ENCODE measurements at regions not wholly inside any gene's neighbourhood (a gene's known extent, or its start where the extent isn't known, plus 50 kb on each side); places are given as distances from the start of the nearest gene placed in this dataset.
"Not testable (repeated sequence)": the region's sequence is repeated elsewhere in the genome, so short reads cannot be mapped to it uniquely, and the experiment has no call there.

DNA sequence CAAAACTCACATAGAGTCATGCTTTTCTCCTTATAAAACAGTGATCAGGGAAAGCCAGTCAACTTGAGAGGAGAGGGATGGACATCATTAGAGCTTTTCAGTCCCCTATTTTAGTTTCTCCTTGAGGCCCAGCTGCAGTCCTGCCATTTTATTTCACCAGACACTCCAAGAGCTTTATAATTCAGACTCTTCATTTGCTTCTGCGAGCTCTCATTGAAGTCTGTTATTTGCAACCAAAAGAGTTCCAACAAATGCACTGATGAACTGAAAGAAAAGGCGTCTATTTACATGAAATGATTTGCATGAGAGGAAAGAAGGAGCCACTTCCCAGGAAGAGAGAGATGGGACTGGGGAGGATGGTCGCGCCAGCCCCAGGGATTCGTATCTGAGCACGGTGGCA lies 86.8 kb downstream of the NDUFA12 start:
- Mint-ChIP-seq H3K27me3 (peaks cover 8% of the 10 kb centered on the region), H3K27ac (ENCODE audit: low read depth) (no peak overlapping the region), H3K4me3 (no peak overlapping the region), H3K9me3 (no peaks in the 10 kb centered on the region), H3K4me1 (no peaks in the 10 kb centered on the region), H3K36me3 (ENCODE audit: insufficient read depth) (no peaks in the 10 kb centered on the region)
- no peak for ATAC-seq (replicated peaks; ENCODE audit: extremely low read depth, poor library complexity, severe bottlenecking)
- no peak for DNase-seq (ENCODE audit: low spot score in 2 of 2)

- Mint-ChIP-seq H3K27ac (ENCODE audit: low read depth) (no peak overlapping the region), H3K4me3 (no peak overlapping the region), H3K27me3 (peaks cover 14% of the 10 kb centered on the region), H3K9me3 (no peaks in the 10 kb centered on the region), H3K4me1 (no peaks in the 10 kb centered on the region), H3K36me3 (ENCODE audit: insufficient read depth) (no peaks in the 10 kb centered on the region)
- DNase-seq (ENCODE audit: low spot score in 2 of 2) = no peak
- ATAC-seq (replicated peaks; ENCODE audit: extremely low read depth, poor library complexity, severe bottlenecking) = no peak
Observed at GRCh38 chr12:94909663-94910062, 93.8 kb downstream of the NDUFA12 start.

- ATAC-seq (replicated peaks; ENCODE audit: extremely low read depth, poor library complexity, severe bottlenecking); DNase-seq (ENCODE audit: low spot score in 2 of 2); H3K4me1 Mint-ChIP-seq: not testable (repeated sequence)
Observed at GRCh38 chr12:94905749-94906148, 97.7 kb downstream of the NDUFA12 start.

DNA sequence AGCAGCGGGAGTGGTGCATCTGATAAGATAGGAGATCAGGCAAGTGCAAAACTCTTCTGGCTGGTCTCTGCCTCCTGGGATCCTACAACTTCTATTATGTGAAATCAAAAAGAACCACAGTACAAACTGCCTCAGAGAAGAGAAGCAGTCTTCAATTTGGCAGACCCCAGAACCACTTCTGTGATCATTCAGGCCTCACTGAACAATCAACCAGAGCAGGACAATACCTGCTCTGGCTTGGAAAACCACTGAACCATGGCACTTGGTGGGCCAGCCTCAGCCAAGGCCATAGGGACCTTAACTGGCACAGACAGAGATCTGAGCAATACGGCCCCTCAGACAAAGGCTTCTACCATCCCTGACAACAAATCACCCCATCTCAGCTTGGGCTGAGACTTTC lies 103.0 kb downstream of the NDUFA12 start:
- no peak for ATAC-seq (replicated peaks; ENCODE audit: extremely low read depth, poor library complexity, severe bottlenecking)
- no peak for DNase-seq (ENCODE audit: low spot score in 2 of 2)
- no peaks in the 10 kb centered on the region for H3K4me1 Mint-ChIP-seq
- no peaks in the 10 kb centered on the region for H3K9me3 Mint-ChIP-seq
- no peaks in the 10 kb centered on the region for H3K27me3 Mint-ChIP-seq
- no peaks in the 10 kb centered on the region for H3K36me3 Mint-ChIP-seq (ENCODE audit: insufficient read depth)
- H3K27ac Mint-ChIP-seq (ENCODE audit: low read depth) = no peak overlapping the region
- no peak overlapping the region for H3K4me3 Mint-ChIP-seq

More at GRCh38 chr12:94905749-94906148, 97.7 kb downstream of the NDUFA12 start:
- H3K27me3 Mint-ChIP-seq = peaks cover 14% of the 10 kb centered on the region
- H3K9me3 Mint-ChIP-seq; H3K27ac Mint-ChIP-seq (ENCODE audit: low read depth); H3K4me3 Mint-ChIP-seq; H3K36me3 Mint-ChIP-seq (ENCODE audit: insufficient read depth): not testable (repeated sequence)

GRCh38 chr12:94898388-94898787 lies 105.1 kb downstream of the NDUFA12 start:
- Mint-ChIP-seq H3K27me3 (peaks cover 8% of the 10 kb centered on the region), H3K4me3 (no peak overlapping the region), H3K4me1 (no peaks in the 10 kb centered on the region), H3K27ac (ENCODE audit: low read depth) (no peak overlapping the region), H3K9me3 (no peaks in the 10 kb centered on the region), H3K36me3 (ENCODE audit: insufficient read depth) (no peaks in the 10 kb centered on the region)
- no peak for DNase-seq (ENCODE audit: low spot score in 2 of 2)
- ATAC-seq (replicated peaks; ENCODE audit: extremely low read depth, poor library complexity, severe bottlenecking) = no peak

- no peak for ATAC-seq (replicated peaks; ENCODE audit: extremely low read depth, poor library complexity, severe bottlenecking)
- Mint-ChIP-seq H3K27me3 (peaks cover 50% of the 10 kb centered on the region), H3K36me3 (ENCODE audit: insufficient read depth) (no peaks in the 10 kb centered on the region), H3K4me3 (no peak overlapping the region), H3K9me3 (no peaks in the 10 kb centered on the region), H3K4me1 (no peaks in the 10 kb centered on the region), H3K27ac (ENCODE audit: low read depth) (no peak overlapping the region)
- DNase-seq (ENCODE audit: low spot score in 2 of 2) = no peak
Observed at GRCh38 chr12:94892544-94893267, 110.8 kb downstream of the NDUFA12 start.

GRCh38 chr12:94889445-94890210 lies 113.9 kb downstream of the NDUFA12 start:
- DNase-seq (ENCODE audit: low spot score in 2 of 2) = no peak
- Mint-ChIP-seq H3K4me3 (no peak overlapping the region), H3K36me3 (ENCODE audit: insufficient read depth) (no peaks in the 10 kb centered on the region), H3K4me1 (no peaks in the 10 kb centered on the region), H3K9me3 (no peaks in the 10 kb centered on the region), H3K27ac (ENCODE audit: low read depth) (no peak overlapping the region), H3K27me3 (peaks cover 54% of the 10 kb centered on the region)
- ATAC-seq (replicated peaks; ENCODE audit: extremely low read depth, poor library complexity, severe bottlenecking) = no peak

GRCh38 chr12:94879542-94879941 lies 124.0 kb downstream of the NDUFA12 start:
- peaks cover 79% of the 10 kb centered on the region for H3K27me3 Mint-ChIP-seq
- no peak for DNase-seq (ENCODE audit: low spot score in 2 of 2)

DNA sequence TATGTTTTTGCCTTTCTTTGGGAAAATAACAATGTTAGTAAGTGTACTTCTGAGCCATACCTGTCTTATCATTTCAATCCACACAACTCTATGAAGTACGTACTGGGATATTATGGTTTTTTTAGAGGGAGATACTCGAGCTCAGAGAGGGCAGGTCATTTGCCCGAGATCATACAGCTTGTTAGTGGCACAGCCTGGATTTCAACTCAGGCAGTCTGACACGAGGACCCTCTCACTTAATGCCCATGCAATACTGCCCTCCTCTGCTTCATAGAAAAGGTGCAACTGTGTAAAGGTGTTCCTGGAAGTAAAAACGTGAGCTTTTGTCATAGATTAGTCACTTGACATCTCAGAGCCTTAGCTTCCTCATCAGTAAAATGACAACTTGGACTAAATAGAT lies 128.0 kb downstream of the NDUFA12 start:
- no peak for ATAC-seq (replicated peaks; ENCODE audit: extremely low read depth, poor library complexity, severe bottlenecking)
- peaks cover 92% of the 10 kb centered on the region for H3K27me3 Mint-ChIP-seq
- H3K4me3 Mint-ChIP-seq = no peak overlapping the region
- H3K27ac Mint-ChIP-seq (ENCODE audit: low read depth) = no peak overlapping the region
- H3K4me1 Mint-ChIP-seq = peaks cover 25% of the 10 kb centered on the region
- no peaks in the 10 kb centered on the region for H3K36me3 Mint-ChIP-seq (ENCODE audit: insufficient read depth)
- no peaks in the 10 kb centered on the region for H3K9me3 Mint-ChIP-seq
- no peak for DNase-seq (ENCODE audit: low spot score in 2 of 2)

More at GRCh38 chr12:94879542-94879941, 124.0 kb downstream of the NDUFA12 start:
- no peak for ATAC-seq (replicated peaks; ENCODE audit: extremely low read depth, poor library complexity, severe bottlenecking)
- no peaks in the 10 kb centered on the region for H3K9me3 Mint-ChIP-seq
- H3K4me3 Mint-ChIP-seq = no peak overlapping the region
- H3K36me3 Mint-ChIP-seq (ENCODE audit: insufficient read depth) = peaks cover 2% of the 10 kb centered on the region
- H3K4me1 Mint-ChIP-seq = peaks cover 12% of the 10 kb centered on the region
- H3K27ac Mint-ChIP-seq (ENCODE audit: low read depth) = no peak overlapping the region

GRCh38 chr12:94874518-94875302 lies 128.8 kb downstream of the NDUFA12 start:
- Mint-ChIP-seq H3K36me3 (ENCODE audit: insufficient read depth) (no peaks in the 10 kb centered on the region), H3K4me1 (peaks cover 25% of the 10 kb centered on the region), H3K4me3 (peak overlapping the region; percentile 76), H3K27me3 (peaks cover 94% of the 10 kb centered on the region), H3K9me3 (no peaks in the 10 kb centered on the region), H3K27ac (ENCODE audit: low read depth) (no peak overlapping the region)
- DNase-seq (ENCODE audit: low spot score in 2 of 2) (no peak), ATAC-seq (replicated peaks; ENCODE audit: extremely low read depth, poor library complexity, severe bottlenecking) (no peak)

GRCh38 chr12:94873734-94874517 lies 129.6 kb downstream of the NDUFA12 start:
- Mint-ChIP-seq H3K9me3 (no peaks in the 10 kb centered on the region), H3K27ac (ENCODE audit: low read depth) (no peak overlapping the region), H3K4me3 (peak overlapping the region; percentile 76), H3K4me1 (peaks cover 25% of the 10 kb centered on the region), H3K36me3 (ENCODE audit: insufficient read depth) (no peaks in the 10 kb centered on the region), H3K27me3 (peaks cover 87% of the 10 kb centered on the region)
- DNase-seq (ENCODE audit: low spot score in 2 of 2) (no peak), ATAC-seq (replicated peaks; ENCODE audit: extremely low read depth, poor library complexity, severe bottlenecking) (no peak)
